Cardiac fibroblast (primary cell): ENCODE measurements at regions not wholly inside any gene's neighbourhood (a gene's known extent, or its start where the extent isn't known, plus 50 kb on each side); places are given as distances from the start of the nearest gene placed in this dataset.

Experiments
- DNase-seq, 2 donors: peaks; one replicate each; pipeline versions ENCODE4 v3.0.0 to v3.0.0-alpha.2; 2010; ENCODE audit warnings: low read depth in 2 of 2
- H3K4me3 ChIP-seq, 2 donors: replicated peaks in 1 of 2; 1 replicate in 1 of 2; 2 replicates in 1 of 2; pipeline ENCODE4 v1.5.1; 2011; ENCODE audit warnings: low read depth in 2 of 2, low read length in 2 of 2, mild to moderate bottlenecking in 2 of 2, moderate library complexity in 1 of 2
- CTCF ChIP-seq: IDR thresholded peaks from one replicate; pipeline ENCODE4 v1.5.1; 2011; ENCODE audit warnings: low read depth, mild to moderate bottlenecking, low read length, inconsistent platforms

DNA sequence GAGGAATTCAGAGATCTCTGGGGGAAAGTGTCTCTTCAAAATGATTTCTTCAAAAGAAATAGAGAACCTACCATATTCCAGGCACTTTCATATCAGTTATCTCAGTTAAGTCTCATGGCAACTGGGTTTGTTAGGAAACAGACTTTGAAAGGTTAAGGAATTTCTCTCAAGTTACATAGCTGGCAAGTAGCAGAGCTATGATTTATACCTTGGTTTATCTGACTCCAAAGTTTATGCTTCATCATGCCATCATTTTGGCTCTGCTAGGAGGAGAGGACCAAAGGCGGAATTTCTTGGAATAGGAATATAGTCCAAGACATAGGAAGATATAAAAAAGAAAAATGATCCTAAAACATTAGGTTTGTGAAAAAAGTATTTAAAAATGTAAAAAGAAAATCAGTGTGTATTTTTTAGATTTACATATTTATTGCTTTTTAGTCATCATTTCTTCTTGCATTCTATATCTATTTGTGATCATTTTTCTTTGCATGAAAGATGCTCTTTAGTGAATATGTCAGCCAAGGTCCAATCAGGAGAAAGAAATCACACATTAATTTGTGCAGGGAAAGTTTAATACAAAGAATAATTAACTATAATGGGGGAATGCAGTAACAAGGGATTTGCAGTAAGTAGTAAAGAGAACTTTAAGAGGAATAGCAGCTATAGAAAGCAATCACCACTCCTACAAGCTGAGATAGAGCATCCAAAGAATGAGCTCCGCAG, 199.1 kb upstream of the ZBED5 start:
- TF ChIP-seq CTCF = no peak
- H3K4me3 ChIP-seq = no peak overlapping the region
- no peak for DNase-seq

- no peak for DNase-seq
- no peak overlapping the region for H3K4me3 ChIP-seq
- no peak for TF ChIP-seq CTCF
Observed at GRCh38 chr11:11056316-11056715, 198.5 kb upstream of the ZBED5 start.

DNA sequence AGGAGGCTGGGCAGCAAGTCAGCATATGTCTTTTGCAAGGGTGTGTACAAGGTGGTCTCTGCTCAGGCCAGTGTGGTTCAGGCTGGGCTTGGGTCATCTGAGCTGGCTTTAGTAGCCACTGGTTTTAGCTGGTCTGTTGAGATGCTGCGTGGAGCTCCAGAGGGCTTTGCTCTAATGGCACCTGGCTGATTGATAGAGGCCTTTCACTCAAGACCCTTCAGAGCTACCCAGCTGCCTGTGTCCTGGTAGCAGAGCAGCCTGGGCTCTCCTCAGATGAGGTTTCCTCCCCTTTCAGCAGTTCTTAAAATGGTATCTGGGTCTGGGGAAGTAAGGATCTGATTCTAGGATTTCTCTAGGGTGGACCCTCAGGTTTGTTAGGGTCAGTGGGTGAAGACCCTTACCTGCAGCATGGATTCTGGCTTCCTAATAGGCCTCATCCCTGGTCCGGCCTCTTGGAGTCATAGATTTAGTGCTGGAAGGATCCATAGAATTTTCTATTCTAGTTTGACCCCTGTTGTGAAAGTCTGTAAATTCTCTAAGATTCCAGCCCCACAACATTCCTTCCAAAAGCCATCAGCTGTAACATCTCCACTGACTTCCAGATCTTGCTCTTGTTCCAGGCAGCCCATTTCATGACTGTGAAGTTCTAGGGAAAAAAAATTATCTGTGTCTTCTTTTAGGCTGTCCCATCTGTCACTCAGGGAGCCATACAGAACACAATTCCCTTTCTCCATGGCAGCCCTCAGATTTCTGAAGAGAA, 190.2 kb upstream of the ZBED5 start:
- no peak for TF ChIP-seq CTCF

GRCh38 chr11:11046781-11047180, 188.9 kb upstream of the ZBED5 start:
- TF ChIP-seq CTCF = no peak
- H3K4me3 ChIP-seq = no peak overlapping the region
- DNase-seq = no peak

More for the DNA sequence above, 190.2 kb upstream of the ZBED5 start:
- H3K4me3 ChIP-seq = no peak overlapping the region
- DNase-seq = no peak

DNA sequence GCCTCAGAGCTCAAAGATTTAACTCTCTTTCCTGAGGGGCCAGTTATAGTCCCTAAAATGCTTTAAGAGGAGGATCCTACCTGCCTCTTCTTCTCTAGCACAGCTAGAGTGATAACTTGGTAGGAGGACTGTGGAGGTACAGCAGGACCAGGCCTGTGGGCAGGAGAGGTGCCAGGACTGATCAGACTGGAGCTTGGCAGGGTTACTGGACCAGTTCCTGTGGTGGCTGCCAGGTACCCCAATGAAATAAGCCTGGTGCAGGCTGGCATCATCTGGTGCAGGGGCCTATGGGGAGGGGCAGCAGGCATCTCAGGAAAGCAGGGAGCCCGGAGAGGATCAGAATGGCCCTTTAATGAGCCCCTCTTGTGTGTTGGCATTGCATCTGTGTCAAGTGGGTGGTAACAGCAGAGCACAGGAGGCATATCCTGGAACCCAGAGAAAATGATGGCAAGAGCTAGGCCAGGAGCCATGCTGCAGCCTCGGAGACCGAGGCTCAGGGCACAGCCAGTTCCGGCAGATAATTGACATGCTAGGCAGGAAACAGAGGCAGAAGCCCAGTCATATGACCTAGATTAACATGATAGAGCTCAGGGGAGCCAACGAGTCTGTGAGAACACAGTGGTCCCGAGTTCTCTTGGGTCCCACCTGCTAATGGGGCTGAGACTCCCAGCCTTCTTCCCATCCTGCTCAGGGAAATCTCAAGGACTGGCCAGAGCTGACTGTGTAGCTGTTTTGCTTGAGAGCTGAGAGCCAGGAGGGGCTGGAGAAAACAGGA, 187.5 kb upstream of the ZBED5 start:
- DNase-seq = no peak
- H3K4me3 ChIP-seq = no peak overlapping the region
- TF ChIP-seq CTCF = no peak

- no peak for TF ChIP-seq CTCF
- peak in 1 of 2 donors; percentile 8 for DNase-seq
- no peak overlapping the region for H3K4me3 ChIP-seq
Observed at GRCh38 chr11:11044137-11044855, 186.4 kb upstream of the ZBED5 start.
